ENCODE measurements at regions not wholly inside any gene's neighbourhood (a gene's known extent, or its start where the extent isn't known, plus 50 kb on each side); places are given as distances from the start of the nearest gene placed in this dataset.
"Not testable (repeated sequence)": the region's sequence is repeated elsewhere in the genome, so short reads cannot be mapped to it uniquely, and the experiment has no call there.

GRCh38 chr3:21892104-21892503 is 141.1 kb upstream of the ZNF385D start:
- ATAC-seq (no peak), DNase-seq (no peak)
- intact Hi-C loops (cut with micrococcal nuclease) = loop anchor here (5.0 to 10.0 kb wide), 2 partner anchors 140 to 1377 kb away; partner anchors contain the start of gene ZNF385D

- DNase-seq (no peak), ATAC-seq (peak; percentile 19)
- intact Hi-C loops (cut with micrococcal nuclease) = loop anchor here (5.0 to 10.0 kb wide), 2 partner anchors 141 to 1378 kb away; partner anchors contain the start of gene ZNF385D
These were observed 142.2 kb upstream of the ZNF385D start for GRCh38 chr3:21893242-21893641.

GRCh38 chr3:21894459-21895340 is 143.7 kb upstream of the ZNF385D start:
- intact Hi-C loops (cut with micrococcal nuclease) = loop anchor here (5.0 to 10.0 kb wide), 2 partner anchors 142 to 1380 kb away; partner anchors contain the start of gene ZNF385D
- ATAC-seq (peak; percentile 68), DNase-seq (no peak)

DNA sequence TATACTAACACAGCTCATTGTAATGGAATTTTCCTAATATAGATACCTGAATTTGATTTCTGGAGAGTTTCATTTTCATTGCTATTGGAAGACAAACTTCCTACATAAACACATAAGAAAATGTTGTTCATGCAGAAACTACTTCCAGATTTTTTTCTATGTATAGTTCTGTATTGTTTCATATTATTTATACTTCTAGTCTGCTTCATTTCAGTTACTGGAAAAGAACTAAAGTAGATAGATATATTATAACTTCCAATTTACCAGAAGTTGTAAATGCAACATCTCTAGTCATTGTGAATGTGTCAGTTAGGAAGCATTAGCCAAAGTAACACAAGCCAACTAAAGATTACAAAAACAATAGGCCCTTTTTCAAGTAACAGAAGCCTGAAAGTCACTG is 147.3 kb upstream of the ZNF385D start:
- DNase-seq = no peak
- ATAC-seq = no peak
- intact Hi-C loops (cut with micrococcal nuclease) = loop anchor here (10.0 kb wide), 1 partner anchor 1384 kb away; no protein-coding TSS in a partner anchor

DNA sequence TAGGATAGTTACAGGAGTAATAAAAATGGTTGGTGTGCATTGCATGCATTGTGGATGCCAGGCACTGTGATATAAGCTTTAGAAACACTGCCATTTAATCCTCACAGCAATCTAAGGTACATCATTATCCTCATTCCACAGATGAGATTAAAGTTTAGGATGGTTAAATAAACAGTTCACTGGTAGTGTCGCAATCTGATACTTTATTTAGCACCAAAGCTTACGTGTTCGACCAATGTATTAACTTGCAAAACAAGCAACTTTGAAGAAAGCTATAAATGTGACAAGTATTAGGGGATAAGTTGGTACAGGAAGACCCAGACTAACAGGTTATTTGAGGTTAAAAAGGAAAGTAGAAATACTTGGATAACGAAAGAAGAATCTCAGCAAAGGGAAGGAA is 150.5 kb upstream of the ZNF385D start:
- ATAC-seq (no peak), DNase-seq (no peak)
- intact Hi-C loops (cut with micrococcal nuclease) = no loop called here

GRCh38 chr3:21902956-21903355 is 151.9 kb upstream of the ZNF385D start:
- ATAC-seq (no peak), DNase-seq (no peak)
- intact Hi-C loops (cut with micrococcal nuclease) = no loop called here

- intact Hi-C loops (cut with micrococcal nuclease) = no loop called here
- no peak for ATAC-seq
- DNase-seq = no peak
These were observed 158.1 kb upstream of the ZNF385D start for GRCh38 chr3:21909096-21909495.

DNA sequence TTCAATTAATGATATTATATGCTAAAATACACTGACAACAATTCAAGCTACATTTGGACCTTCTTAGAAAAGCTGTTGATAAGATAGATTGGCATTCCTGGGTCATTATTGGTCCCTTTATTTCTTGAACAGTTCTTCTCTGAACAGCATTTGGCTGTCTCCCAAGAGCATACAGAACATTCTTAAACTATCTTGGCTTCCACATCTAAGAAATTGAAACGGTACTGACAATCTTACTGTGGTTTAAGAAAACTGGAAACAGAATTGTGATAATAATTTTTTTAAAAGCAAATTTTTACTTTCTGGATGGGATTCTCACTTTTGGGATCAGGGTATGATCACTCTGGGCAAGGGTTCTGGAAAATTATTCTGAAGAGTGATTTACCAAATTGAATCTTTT is 161.7 kb upstream of the ZNF385D start:
- DNase-seq (no peak), ATAC-seq (no peak)
- intact Hi-C loops (cut with micrococcal nuclease) = no loop called here

- ATAC-seq (no peak), DNase-seq (no peak)
- intact Hi-C loops (cut with micrococcal nuclease) = no loop called here
These were observed 162.8 kb upstream of the ZNF385D start for GRCh38 chr3:21913791-21914190.

- intact Hi-C loops (cut with micrococcal nuclease) = no loop called here
- no peak for ATAC-seq
- DNase-seq = no peak
These were observed 163.4 kb upstream of the ZNF385D start for GRCh38 chr3:21914451-21914850.

GRCh38 chr3:21919383-21919782 is 168.4 kb upstream of the ZNF385D start:
- intact Hi-C loops (cut with micrococcal nuclease) = no loop called here
- ATAC-seq = peak; percentile 33
- no peak for DNase-seq

- intact Hi-C loops (cut with micrococcal nuclease) = no loop called here
- peak; percentile 70 for ATAC-seq
- DNase-seq = no peak
These were observed 169.4 kb upstream of the ZNF385D start for GRCh38 chr3:21920421-21920861.

- ATAC-seq; DNase-seq; intact Hi-C loops (cut with micrococcal nuclease): not testable (repeated sequence)
These were observed 172.1 kb upstream of the ZNF385D start for GRCh38 chr3:21923156-21923555.

GRCh38 chr3:21927261-21927660 is 176.3 kb upstream of the ZNF385D start:
- intact Hi-C loops (cut with micrococcal nuclease) = no loop called here
- no peak for ATAC-seq
- no peak for DNase-seq

- no peak for ATAC-seq
- intact Hi-C loops (cut with micrococcal nuclease) = no loop called here
- DNase-seq = no peak
These were observed 183.6 kb upstream of the ZNF385D start for GRCh38 chr3:21934591-21934990.

DNA sequence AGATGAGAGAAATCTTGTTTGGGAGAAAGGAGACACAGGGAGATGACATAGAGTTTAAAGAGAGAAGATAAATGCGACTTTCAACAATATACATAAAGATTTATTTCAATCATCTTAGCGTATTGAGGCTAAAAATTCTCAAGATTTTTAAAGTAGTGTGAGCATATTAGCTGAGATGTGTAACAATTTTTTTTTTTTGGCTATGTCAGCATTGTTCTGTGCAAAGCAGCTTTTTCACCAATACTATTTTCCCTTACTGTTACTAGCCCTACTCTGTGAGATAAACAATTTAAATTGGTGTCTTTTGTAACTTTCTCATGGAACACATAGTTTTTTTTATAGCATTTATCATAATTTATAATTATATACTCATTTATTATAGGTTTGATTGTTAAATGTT is 185.2 kb upstream of the ZNF385D start:
- DNase-seq = no peak
- ATAC-seq = no peak
- intact Hi-C loops (cut with micrococcal nuclease) = no loop called here

DNA sequence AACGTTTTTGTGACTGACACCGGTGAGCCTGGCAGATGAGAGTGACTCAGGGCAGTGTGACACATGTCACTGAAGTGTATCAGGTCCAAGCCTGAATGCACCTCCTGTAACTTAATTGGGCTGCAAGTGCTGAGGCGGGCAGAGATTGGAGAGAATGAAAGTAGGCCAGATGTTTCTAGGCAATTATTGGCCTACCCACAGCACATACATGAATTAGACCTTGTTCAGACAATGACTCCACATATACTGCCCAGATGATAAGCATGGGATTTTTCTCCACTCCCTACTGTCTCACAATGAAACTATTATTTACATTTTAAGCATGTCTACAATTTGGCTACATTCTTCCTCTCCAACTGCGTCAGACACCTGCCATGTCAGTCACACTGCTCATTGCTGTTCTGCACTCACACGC is 187.3 kb upstream of the ZNF385D start:
- DNase-seq (no peak), ATAC-seq (no peak)
- intact Hi-C loops (cut with micrococcal nuclease) = no loop called here

DNA sequence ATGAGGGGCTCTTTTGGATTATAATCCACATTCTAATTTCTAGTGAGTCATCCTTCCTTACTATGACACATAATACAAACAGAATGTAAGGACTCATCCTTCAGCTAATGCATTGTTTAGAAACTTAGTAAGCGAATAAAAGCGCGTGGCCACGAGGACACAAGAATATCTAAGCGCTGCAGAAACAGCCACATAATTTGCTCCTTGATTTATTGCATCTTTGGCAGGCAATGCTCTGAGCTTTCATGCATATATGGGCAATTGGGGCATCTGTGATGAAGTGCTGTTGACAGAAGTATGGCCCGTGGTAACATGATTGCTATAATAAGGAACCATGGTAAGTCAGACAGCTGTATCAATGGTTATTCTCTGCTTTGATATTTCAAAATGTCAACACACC is 191.3 kb upstream of the ZNF385D start:
- intact Hi-C loops (cut with micrococcal nuclease) = no loop called here
- peak; percentile 95 for ATAC-seq

GRCh38 chr3:21944251-21944650 is 193.2 kb upstream of the ZNF385D start:
- intact Hi-C loops (cut with micrococcal nuclease) = no loop called here
- DNase-seq (no peak), ATAC-seq (no peak)

More for the DNA sequence above, 191.3 kb upstream of the ZNF385D start:
- DNase-seq = no peak

DNA sequence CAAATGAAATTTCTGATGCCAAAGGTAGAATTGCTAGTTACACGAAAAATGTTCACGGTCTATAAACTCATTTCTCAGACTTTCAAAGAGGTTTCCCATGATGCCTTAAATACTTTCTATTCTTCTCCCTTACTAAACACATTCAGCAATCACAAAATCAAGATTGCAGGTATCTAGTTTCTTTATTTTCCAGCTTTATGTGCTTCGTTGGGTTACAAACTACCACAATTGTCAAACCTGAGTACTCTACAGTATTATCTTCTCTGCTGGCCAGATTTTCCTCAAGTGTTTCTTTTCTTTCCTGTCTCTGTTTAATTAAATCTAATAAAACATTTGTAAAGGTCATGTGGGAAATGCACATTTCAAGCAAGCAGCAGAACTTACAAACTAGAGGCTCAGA is 201.8 kb upstream of the ZNF385D start:
- ATAC-seq (no peak), DNase-seq (no peak)
- intact Hi-C loops (cut with micrococcal nuclease) = no loop called here

DNA sequence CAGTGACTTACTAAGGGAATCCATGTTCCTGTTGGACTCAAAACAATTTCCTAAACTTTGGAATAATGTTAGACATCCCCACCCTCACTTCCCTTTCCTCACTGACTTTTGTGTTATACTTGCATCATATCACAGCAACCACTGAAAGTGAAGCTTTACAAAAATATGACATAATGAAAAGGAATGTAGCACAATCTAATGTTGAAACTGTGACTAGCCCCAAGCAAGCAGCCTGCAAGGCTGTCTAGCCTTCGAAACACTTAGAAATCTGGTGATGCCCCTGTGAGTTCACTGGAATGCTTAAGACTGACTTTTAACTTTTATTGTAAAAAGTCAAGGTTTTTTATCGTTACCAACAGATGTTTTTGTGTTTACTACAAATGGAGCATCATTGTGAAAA is 203.7 kb upstream of the ZNF385D start:
- ATAC-seq (no peak), DNase-seq (no peak)
- intact Hi-C loops (cut with micrococcal nuclease) = no loop called here
